Glomerular endothelial cell (primary cell): ENCODE measurements at regions not wholly inside any gene's neighbourhood (a gene's known extent, or its start where the extent isn't known, plus 50 kb on each side); places are given as distances from the start of the nearest gene placed in this dataset.

Experiments
- DNase-seq: peaks from one replicate; pipeline ENCODE4 v3.0.0-alpha.2; 2011; ENCODE audit warnings: low read depth, low spot score; ENCODE audit errors: extremely low read depth

DNA sequence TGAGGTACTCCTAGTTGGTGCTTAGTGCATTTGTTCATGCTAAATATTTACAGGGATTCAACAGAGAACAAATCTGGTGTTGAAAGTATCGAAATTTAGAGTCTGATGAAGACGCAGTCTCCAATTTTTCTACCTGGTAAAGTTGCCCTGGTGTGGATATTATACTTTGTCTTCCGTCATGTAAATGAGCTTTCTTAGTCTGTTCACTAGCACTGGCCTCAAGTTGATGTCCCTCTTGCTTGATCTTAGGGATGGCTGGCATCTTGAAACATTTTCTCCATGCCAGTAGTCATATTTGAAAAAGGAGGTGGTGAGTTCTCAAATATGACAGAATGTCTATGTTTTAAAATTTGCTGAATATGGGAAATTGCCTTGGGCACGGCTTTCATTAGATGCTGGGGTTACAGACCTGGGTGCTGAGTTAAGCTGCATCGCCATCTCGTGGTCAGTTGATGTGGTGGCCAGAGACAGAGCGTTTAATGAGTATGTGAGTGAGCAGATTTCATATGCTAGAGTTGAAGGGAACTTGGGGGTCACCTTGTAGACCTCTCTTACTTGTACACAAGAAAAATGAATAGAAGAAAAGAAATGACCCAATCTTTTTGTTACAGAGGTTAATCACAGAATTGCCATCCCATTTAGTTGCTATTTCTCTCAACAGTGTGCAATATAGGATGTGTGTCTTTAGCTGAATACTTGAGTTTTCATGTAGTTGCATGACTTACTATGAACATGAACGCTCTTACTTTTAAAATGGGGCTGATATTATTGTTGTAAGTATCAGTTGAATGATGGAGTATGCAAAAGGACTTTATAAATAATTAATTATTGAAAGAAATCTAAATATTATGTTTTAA lies 172.8 kb upstream of the DCN start:
- DNase-seq, result peak; percentile 57

DNA sequence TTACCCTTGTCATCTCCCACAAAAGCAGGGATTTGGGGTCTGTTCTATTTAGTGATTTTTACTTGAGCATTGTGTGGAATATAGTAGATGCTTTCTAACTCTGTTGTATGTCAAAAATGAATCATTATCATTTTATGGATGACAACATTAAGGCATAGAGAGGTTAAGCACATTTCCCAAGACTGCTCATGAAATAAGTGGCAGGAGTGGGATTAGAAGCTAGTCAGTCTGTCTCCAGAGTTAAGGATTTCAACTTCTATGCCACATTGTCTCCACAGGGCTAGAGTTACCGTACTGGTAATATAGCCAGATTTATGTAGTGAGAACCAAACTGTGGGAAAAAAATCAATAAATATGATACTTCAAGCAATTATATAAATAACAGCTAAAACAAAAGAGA lies 170.6 kb upstream of the DCN start:
- DNase-seq, result no peak

DNA sequence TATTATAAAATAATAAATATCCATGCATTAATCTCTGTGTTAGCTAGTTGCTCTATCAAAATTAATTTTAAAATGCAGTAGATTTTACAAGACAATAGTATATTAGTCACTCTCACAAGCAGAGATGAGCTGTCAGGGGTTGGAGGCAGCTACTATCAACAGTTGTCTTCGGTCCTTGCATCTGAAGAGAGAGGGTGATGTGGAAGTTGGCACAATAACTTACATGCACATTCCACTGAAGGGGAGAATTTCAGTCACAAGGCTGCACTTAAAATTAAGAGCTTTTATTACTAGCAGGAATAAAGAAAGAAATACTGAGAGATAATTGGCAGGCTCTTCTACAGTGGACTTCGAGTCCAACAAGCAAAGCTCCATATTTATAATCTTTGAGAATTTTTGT lies 166.9 kb upstream of the DCN start:
- DNase-seq, result no peak

DNA sequence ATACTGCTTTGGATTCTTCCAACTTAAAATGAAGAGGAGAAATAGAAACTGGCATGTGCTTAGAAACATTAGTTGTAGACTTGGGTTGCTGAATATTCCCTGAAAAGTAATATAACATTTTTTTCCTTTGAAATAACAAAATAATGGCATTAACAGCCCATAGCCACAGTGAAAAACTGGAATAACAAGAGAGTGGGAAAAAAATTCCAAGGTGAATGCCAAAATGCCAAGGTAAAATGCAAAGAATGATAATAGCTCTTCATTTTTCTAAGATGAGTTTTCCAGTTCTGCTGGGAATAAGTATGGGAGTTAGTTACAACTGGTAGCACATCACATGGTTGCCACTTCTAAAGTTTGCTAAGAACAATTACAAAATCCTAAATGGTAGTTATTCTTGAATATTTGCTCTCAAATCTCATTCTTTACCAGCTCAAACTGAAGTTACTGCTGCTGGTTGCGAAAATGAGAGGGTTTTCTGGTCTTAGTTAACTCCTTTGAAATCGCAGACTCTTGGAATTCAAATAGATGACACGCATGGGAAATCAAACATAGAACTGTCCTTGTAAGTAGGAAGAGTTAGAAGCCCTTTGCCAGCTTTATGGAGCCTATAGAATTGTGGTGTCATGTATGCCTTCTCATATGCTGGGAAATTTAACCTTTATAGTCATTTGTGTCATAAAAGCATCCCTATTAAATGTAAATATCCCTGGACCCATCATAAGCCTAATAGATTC lies 165.0 kb upstream of the DCN start:
- DNase-seq, result no peak

DNA sequence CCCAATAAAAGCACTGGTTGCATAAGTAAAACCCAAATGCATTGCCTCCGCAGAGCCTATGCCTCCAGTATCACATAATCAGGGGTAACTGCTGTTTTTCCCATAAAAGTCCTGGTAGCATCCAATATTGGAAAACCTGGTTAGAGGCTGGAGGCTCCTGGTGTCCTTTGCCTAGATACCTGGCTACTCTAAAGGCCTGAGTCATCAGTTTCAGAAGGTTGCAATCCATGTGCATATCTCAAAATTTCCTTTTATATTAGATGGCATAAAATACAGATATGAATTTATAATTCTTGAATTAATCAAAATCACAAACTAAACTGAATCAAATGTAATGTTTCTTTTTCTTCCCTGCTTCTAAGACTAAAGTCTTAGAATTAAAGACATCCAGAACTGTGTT lies 164.2 kb upstream of the DCN start:
- no peak for DNase-seq

DNA sequence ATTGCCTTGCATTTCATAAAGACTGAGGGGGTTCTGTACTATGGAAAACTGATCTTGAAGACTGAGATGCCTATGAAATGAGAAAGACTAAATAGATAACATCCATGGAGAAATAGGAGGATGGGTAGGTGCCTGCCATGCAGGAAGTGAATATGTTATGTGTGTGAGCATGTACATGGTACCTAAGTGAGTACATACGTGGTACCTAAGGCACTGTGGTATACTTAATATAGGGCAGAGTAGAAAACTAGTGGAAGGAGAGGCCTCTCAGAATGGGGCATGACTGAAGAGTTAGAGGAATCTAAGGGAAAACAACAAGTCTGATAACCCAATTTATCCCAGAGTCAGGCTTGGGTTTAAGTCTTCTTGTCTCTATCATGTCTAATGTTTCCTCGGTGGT lies 161.8 kb upstream of the DCN start:
- no peak for DNase-seq

DNA sequence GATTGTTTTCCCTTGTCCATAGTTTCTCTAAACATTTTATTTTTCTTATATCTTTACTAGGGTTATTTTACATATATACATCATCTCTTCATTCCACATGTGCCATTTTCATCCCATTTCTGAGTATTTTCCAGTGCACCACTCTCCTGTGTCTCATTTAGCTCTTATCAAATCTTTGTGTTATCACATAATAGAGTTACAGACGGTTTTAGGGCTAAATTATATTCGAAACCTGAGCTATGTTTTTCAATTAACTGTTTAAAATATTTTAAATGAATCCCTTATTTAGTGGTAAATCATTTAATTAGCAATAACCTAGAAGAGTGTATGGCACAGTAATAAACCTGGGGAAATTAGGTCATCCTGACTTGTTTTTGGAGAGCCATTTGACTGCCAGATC lies 160.4 kb upstream of the DCN start:
- no peak for DNase-seq

DNA sequence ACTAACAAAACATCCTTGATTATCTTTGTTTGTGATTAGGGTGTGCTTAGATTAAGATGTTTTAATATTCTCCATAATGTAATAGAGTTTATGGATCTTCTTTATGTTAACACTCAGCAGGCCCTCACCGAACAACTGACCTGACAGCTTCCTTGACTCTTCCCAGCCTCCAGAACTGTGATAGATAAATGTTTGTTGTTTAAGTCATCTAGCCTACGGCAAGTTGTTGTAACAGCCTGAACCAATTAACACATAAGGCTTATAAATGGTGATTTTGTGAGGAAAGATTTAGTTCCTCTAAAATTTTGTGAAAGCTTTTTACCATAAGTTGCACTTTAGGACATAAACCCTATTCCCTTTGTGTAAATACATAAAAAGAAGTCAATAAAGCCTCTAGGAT lies 156.5 kb upstream of the DCN start:
- no peak for DNase-seq

DNA sequence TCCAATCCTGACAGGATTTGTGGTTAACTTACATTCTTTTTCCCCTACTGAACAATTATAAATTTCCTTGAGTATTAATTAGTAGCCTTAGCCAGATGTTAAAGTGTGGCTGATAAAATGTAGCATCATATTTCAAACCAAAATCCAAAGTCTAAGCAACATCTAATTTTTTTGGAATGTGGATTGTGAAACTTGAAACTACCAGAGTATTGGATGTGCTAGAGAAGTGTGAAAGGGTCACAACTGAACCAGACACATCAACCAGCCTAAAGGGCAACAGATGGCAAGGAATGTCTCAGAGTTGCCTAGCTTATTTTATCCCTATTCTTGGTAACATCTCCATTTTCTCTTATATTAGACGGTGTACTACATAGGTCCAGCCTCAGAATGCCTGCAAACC lies 153.1 kb upstream of the DCN start:
- DNase-seq, result no peak

DNA sequence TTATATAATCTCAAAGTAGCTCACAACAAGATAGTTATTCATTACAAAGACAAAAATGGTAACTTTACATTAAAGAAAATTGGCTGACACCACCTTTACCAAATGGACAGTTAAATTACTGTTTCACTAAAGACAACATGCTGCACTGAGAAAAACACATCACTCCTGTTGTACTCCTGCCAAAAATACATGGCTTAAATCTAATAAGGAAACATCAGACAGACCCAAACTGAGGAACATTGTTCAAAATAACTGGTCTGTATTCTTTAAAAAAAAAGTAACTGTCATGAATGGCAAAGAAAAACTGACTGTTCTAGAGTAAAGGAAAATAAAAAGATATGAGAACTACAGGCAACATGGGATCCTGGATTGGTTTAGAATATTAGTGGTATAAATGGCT lies 151.3 kb upstream of the DCN start:
- DNase-seq, result no peak

DNA sequence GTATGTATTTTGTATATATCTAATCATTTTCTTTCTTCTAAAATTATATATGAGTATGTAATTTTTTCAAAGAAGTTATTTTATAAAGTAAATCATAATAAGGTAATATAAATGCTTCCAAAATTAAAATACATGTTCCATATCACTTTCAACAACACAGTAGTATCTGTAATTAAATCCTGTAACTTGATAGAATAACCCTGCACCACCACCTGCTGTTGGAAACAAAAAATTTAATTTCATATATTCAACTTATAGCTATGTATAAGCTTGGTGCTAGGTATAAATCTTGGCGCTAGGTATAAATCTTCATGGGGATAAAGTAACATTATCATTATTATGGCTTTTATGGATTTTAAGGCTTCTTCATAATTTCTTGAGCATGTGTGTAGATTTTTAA lies 149.7 kb upstream of the DCN start:
- no peak for DNase-seq

DNA sequence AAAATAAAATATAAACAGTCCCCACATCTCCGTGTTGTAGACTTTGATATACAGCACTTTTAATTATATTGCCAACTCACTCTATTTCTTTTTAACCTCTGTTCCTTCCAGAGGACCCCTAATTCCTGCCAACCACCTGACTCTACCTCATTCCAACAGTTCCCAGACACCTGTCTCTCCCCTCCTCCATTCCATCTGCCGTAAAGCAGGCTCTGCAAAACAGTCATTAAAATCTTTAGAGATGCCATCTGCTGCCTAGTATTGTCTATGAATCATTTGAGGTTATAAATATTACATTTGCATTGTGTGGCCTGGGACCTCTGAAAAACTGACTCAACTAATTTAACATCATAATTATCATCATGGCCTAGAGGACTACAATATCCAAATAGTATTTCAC lies 148.8 kb upstream of the DCN start:
- DNase-seq, result no peak

DNA sequence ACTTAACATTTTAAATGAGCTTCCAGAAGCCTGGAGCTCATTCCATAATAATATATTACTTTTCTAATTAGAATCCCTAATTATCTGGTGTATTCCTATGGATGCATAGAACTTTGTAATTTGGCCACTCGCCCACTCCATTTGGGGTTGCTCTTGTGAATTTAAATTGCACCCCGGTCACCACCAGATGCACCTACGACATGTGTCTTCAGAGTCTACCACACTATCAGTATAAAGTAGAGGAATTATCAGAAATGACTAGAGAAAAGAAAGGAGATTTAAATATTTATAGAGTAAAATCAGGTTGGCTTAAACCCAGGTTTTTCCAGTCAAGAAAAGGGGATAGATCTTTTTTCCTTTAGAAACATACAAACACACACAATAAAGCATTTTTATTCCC lies 145.8 kb upstream of the DCN start:
- DNase-seq, result no peak

DNA sequence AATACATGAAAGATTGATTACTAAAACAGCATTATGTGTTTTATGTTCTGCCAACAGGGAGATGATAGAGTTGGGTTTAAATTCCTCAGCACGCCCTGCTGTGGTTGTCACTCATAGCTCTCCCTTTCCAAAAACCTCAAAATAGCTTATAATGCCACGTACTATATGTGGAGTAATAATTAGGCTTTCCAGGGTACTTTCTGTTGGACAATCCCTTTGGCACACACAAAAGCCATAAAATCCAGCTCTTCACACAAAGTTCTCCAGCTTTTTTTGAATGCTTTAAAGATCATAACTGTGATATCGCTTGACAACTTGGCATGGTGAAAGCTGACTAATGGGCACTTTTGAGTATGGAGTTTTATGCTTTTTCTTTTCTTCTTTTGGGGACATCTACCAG lies 145.3 kb upstream of the DCN start:
- no peak for DNase-seq

DNA sequence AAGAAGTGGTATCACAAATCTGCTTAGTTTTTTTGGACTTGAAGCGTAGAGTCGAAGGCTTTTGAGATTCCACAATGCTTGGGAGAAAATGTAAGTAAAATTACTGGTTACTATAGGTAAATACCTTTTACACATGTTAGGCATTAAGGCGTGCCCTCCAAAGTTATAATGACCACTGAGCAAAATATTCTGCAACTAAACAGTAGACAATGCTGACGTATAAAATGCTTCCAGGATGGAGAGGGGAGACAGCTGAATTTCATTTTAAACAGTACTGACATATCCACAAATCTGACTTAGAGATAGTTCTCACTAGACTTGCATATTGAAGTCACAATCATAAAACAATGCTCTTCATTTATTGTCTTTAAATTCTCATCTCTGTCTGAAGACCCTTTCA lies 144.5 kb upstream of the DCN start:
- no peak for DNase-seq

DNA sequence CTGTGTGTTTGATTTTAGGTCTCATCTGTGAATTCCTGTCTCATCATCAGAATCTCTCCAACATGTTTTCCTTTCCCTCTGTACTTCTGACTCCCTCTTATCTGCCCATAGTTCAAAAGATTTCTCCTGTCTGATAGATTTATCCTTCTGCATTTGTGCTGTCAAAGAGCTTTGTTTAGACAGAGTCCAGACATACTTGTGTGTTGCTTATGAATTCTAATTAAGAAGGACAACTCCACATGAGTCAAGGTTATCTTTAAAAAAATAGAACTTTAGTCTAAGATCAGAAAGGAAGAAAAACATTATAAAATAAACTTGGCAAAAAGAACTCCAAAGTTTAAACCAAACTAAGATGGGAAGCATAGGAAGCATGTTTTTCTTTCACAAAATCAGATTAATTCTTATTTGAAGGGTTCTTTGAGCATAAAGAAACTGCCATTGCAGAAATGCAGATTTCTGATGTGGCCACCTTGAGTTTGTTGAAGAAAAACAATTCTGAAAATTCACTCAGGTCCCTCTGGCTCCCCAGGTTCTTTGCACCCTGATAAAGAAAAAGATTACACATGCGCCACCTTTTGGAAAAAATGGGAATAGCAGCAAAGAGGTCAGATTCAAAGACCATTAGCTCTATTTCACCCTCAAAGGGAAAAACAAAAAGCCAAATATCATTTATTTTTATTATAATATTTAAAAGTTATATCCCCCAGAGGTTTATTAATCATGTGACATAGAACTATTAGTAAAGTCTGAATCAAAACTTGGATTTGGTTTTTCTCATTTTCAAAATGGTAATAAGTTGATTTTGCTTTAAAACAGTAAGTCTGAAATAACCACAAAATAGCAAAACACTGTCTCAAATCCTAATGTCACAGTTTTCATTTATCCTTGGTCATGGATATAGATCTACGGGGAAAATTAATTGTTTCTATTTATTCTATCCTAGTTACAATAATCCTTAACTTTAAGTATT lies 143.7 kb upstream of the DCN start:
- DNase-seq, result peak; percentile 9

DNA sequence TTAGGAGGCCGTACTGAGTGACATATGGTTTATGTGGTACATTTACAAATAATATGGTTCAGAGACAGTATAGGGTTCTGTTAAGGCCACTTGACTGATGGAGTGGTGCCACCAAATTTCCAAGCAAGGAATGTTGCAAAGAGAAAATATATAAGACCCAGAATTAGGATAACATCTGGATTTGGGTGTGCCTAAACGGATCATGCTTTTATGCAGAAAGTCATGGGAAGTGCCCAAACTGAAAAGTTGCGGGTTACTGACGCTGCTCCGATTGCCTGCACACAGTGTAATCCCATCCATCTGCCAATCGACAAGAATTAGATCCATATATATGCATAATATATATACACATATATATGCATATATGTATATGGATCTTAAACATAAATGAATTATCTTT lies 138.4 kb upstream of the DCN start:
- DNase-seq, result no peak

DNA sequence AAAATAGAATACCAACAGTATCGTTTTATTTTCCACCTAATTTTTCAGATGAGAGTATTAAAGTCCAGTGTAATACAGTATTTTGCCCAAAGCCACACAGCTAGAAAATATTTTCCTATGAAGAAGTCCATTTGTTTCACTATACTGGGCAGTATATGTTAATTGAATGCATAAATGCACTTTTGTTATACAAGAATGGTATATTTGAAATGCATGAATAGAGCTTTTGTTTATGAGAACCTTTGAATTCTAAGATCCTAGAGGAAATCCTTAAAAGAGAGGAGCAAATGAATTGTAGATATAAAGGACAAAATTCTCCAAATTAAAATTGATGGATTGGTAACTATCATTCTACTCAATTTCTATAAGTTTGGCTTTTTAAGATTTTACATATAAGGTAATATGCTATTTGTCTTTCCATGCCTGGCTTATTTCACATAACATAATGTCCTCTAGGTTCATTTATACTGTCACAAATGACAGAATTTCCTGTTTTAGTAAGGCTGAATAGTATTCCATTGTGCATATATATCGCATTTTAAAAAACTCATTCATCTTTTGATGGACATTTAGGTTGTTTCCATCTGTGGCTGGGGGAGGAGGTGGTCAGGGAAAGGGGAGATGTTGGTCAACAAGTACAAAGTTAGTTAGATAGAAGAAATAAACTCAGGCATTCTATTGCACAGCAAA lies 136.6 kb upstream of the DCN start:
- no peak for DNase-seq

DNA sequence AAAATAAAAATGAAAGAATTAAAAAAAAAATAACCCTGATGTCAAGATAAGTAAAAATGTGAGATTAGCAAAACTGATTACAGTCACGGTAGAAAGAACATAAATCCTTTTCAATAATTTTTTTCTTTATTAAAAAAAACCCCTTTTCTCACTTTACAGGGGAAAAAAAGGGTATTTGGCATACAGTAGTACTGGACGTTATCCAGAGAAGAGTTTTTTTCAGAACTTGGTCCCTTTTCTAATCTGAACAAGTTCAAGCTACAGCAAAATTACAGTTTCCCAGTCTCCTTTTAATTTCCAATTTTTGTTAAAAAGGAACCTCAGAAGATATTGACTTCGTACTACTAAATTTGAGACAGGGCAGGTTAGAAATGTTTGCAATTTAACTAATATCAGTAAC lies 134.7 kb upstream of the DCN start:
- DNase-seq, result no peak

DNA sequence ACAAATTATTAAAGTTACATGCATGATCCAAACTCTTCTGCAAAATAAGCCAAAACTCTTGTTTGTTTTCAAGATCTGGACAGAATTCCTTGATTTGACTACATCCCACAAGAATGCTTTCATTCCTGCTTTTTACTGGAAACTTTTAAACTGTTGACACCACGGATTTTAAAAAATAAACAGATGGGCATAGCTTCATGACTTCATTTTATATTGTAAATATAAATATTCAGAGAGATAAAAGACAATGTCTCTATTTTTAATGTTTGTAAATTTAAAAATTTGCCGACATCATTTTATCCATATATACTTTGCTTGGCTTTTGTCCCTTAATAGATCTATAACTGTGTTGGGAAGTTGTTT lies 134.3 kb upstream of the DCN start:
- DNase-seq, result no peak
